GM18951 (cell line): ENCODE measurements at regions not wholly inside any gene's neighbourhood (a gene's known extent, or its start where the extent isn't known, plus 50 kb on each side); places are given as distances from the start of the nearest gene placed in this dataset.

Experiments
- POLR2A ChIP-seq: IDR thresholded peaks from 4 replicates; pipeline ENCODE4 v1.6.1; 2011; ENCODE audit warnings: mild to moderate bottlenecking; ENCODE audit not compliant: insufficient read length, insufficient read depth; ENCODE audit errors: extremely low read depth
- in situ Hi-C: fragments of 300-500 bp; cut with MboI; formaldehyde crosslinking; loops from one replicate; pipeline ENCODE4 v1.12.0; 2022; ENCODE audit warnings: low sequenced_read_pairs, mixed read lengths, inconsistent platforms; ENCODE audit not compliant: unreplicated experiment

- no peak for TF ChIP-seq POLR2A
- in situ Hi-C loops: no loop called here
These were observed 353.6 kb downstream of the PTEN start for GRCh38 chr10:88216976-88217375.

DNA sequence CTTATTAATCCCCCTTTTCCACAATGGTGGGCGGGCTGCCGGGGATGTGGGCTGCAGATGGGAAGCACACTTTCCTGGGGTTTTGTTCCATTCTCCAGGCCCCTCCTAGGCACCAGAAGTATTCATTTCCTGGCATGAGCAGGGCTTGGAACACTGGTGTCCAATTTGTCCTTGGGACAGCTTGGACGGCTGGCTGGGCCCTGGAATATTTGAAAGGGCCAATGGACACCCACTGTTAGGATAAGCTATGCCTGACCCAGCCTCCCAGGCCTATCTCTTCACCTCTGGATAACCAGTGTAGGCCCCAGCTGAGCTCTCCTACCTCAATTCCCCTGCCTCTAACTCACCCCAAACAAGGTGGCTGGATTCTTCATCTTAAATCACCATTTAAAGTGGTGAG lies 354.9 kb downstream of the PTEN start:
- no peak for TF ChIP-seq POLR2A
- in situ Hi-C loops: no loop called here

DNA sequence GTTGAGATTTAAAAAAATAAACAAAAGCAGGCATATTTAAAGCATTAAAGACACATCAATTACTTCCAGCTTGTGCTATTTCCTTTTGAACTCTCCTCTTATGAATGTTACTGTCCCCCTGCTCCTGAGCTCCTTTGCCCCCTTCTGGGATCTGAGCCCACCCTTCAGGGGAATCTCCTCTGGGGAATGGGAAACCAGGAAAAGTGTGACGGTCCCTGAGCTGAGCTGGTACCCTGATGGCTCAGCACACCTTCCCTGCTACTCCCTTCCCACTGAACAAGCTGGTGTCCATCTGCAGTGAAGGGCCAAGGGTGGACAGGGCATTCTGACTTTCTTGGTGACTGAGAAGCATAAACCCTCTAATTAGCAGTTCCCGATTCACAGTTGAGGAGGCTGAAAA lies 356.3 kb downstream of the PTEN start:
- TF ChIP-seq POLR2A: no peak
- in situ Hi-C loops: no loop called here

- no peak for TF ChIP-seq POLR2A
- in situ Hi-C loops: no loop called here
These were observed 357.9 kb downstream of the PTEN start for GRCh38 chr10:88221010-88221973.

GRCh38 chr10:88222881-88223280 lies 359.5 kb downstream of the PTEN start:
- no peak for TF ChIP-seq POLR2A
- in situ Hi-C loops: no loop called here
